ENCODE measurements at regions not wholly inside any gene's neighbourhood (a gene's known extent, or its start where the extent isn't known, plus 50 kb on each side); places are given as distances from the start of the nearest gene placed in this dataset.
"Not testable (repeated sequence)": the region's sequence is repeated elsewhere in the genome, so short reads cannot be mapped to it uniquely, and the experiment has no call there.

DNA sequence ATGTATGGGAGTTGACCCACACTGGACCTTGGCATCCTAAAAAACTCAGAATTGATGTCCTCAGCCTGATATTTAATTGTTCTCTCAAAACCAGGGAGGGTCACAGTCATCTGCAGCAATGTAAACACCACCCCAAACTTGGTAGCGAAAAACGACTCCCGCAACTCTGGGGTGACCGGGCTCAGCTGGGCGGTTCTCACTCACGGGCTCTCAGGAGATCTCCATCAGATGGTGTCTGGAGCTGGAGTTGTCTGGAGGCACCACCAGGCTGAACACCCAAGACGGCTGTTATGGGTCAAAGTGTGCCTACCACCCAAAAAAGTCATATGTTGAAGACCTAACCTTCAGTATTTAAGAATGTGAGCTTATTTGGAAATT is 50.9 kb upstream of the NXT1 start:
- Mint-ChIP-seq H3K27ac (no peak overlapping the region), H3K36me3 (no peaks in the 10 kb centered on the region), H3K27me3 (peaks cover 2% of the 10 kb centered on the region), H3K4me1 (no peaks in the 10 kb centered on the region), H3K4me3 (no peak overlapping the region), H3K9me3 (no peaks in the 10 kb centered on the region)
- ATAC-seq (ENCODE audit: low read depth) (no peak), DNase-seq (no peak)
- POLR2A ChIA-PET, result no interaction called here

DNA sequence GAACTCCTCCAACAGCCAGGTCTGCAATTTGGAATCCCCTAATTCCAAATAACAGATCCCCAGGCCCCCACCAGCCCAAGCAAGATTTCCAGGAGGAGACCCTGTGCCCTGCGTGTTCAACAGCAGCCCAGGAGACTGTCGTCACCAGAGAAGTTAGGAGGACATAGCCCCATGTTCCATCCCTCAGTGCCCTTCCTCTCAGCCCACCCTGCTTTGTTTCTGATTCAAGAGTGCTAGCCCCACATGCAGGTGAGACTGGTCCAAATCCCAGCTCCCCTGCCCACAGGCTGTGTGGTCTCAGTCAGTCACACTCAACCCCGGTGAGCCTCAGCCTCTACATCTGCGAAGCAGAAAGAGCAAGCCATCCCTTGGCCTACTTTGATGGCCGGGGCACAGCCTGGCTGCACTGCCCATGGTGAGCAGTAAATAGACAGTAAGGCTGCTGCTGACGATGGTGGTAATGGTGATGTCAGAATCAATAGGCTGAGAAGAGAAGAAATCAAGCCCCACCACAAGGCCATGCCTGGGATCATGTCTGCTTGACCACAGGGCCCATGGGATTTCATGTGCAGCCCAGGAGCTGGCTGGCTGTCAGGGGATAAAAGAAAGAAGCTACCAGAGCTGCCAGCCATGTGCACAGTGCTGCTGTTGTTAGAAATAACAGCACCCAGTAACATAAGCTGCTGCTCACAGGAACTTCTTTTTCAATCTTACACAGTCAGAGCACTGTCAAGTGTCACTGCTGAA is 51.5 kb upstream of the NXT1 start:
- Mint-ChIP-seq H3K27me3 (peaks cover 4% of the 10 kb centered on the region), H3K4me3 (no peak overlapping the region), H3K9me3 (no peaks in the 10 kb centered on the region), H3K27ac (no peak overlapping the region), H3K36me3 (no peaks in the 10 kb centered on the region), H3K4me1 (no peaks in the 10 kb centered on the region)
- no peak for ATAC-seq (ENCODE audit: low read depth)
- DNase-seq, result no peak
- POLR2A ChIA-PET, result no interaction called here

DNA sequence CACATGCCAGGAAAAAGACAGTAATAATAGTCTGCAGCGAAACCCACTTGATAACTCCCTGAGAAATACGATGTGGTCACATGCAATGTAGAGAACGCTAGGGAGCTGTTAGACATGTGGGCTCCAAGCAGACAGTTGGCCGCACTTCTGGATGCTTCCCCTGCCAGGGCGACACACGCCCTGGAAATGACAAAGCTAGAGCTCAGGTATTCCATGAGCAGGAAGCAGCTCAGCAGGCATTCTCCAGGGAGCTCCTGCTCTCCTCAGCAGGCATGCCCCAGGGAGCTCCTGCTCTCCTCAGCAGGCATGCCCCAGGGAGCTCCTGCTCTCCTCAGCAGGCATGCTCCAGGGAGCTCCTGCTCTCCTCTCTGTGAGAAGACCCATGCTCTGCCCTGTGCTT is 52.4 kb upstream of the NXT1 start:
- H3K4me3 Mint-ChIP-seq, result no peak overlapping the region
- H3K27me3 Mint-ChIP-seq, result peaks cover 2% of the 10 kb centered on the region
- H3K4me1 Mint-ChIP-seq, result no peaks in the 10 kb centered on the region
- no peak overlapping the region for H3K27ac Mint-ChIP-seq
- ATAC-seq (ENCODE audit: low read depth) (no peak), DNase-seq (no peak)
- POLR2A ChIA-PET, result no interaction called here
- no peaks in the 10 kb centered on the region for H3K9me3 Mint-ChIP-seq
- H3K36me3 Mint-ChIP-seq, result no peaks in the 10 kb centered on the region

DNA sequence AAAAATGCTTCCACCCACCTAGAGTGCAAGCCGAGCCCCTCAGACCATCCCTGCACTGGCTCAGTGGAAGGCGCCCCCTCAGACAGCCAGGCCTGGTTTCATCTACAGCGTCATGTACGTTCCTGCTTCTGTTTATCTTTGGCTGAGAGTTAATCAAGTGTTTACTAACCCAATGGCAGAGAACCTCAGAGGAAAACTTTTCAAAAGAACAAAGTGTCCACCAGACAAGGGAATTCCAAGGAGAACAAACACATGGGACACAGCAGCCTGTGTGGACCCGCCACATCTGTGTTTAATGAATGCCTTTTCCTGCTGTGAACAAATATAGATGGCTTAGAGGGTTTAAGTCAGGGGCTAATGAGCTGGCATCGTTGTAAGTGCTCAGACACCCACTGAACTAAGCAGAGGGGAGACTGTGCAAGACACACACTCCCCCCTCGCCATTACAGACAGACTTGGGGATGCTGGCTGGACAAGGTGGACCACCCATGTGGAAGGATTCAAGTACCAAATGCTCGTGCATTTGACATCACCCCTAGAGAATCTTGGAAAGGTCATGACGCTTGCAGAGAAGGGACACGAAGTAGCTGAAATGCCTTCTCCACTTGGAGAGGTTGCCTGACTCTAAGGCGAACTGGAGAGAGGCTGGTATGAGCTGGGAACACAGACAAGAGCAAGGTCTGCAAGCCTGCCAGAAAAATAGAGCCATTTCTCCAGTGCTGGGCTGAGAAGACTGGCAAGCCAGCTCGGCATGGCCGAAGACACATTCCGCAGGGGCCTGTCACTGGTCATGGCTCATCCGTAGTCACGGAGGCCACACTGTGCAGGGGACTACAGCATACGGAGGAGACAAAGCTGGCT is 53.5 kb upstream of the NXT1 start:
- no peak for DNase-seq
- POLR2A ChIA-PET, result no interaction called here
- Mint-ChIP-seq H3K4me3 (no peak overlapping the region), H3K9me3 (no peaks in the 10 kb centered on the region), H3K36me3 (no peaks in the 10 kb centered on the region), H3K27me3 (peaks cover 2% of the 10 kb centered on the region), H3K27ac (no peak overlapping the region), H3K4me1 (no peaks in the 10 kb centered on the region)
- no peak for ATAC-seq (ENCODE audit: low read depth)

DNA sequence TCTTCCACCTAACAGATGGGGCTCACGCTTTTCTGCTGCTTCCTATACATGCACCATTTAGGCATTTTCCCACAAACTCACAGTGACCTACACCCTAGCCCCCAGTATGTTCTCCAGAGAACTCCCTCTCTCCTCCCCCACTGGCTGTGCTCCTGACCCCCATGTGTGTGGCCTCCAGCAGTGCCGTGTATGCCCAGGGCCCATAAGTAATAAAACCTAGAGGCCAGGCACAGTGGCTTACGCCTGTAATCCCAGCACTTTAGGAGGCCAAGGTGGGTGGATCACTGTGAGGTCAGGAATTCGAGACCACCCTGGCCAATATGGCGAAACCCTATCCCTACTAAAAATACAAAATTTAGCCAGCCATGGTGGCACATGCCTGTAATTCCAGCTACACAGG is 54.7 kb upstream of the NXT1 start:
- H3K27ac Mint-ChIP-seq, result no peak overlapping the region
- peaks cover 2% of the 10 kb centered on the region for H3K27me3 Mint-ChIP-seq

DNA sequence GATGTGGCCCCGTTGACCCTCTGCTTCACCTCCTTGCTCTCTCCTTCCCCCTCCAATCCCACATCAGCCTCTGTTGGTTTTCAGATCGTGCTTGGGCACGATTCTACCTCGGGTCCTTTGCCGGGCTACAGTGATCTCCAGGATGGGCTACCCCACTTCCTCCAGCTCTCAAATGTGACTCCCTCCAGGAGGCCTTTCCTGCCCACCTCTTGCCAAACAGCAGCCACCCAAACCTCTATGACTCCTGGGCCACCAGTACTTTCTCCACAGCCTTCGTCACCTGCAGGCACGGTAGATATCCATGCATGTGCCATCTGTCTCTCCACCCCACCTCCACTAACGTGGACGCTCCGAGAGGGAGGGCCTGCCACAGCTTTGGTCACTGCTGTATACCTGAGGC is 55.9 kb upstream of the NXT1 start:
- Mint-ChIP-seq H3K36me3 (no peaks in the 10 kb centered on the region), H3K27me3 (peaks cover 2% of the 10 kb centered on the region), H3K9me3 (no peaks in the 10 kb centered on the region), H3K27ac (no peak overlapping the region), H3K4me3 (no peak overlapping the region), H3K4me1 (no peaks in the 10 kb centered on the region)
- DNase-seq (no peak), ATAC-seq (ENCODE audit: low read depth) (no peak)
- POLR2A ChIA-PET, result no interaction called here

More for the DNA sequence above, 54.7 kb upstream of the NXT1 start:
- POLR2A ChIA-PET, result no interaction called here
- H3K9me3 Mint-ChIP-seq, result no peaks in the 10 kb centered on the region
- ATAC-seq (ENCODE audit: low read depth), result no peak
- no peak for DNase-seq
- no peak overlapping the region for H3K4me3 Mint-ChIP-seq
- no peaks in the 10 kb centered on the region for H3K36me3 Mint-ChIP-seq
- H3K4me1 Mint-ChIP-seq, result no peaks in the 10 kb centered on the region

DNA sequence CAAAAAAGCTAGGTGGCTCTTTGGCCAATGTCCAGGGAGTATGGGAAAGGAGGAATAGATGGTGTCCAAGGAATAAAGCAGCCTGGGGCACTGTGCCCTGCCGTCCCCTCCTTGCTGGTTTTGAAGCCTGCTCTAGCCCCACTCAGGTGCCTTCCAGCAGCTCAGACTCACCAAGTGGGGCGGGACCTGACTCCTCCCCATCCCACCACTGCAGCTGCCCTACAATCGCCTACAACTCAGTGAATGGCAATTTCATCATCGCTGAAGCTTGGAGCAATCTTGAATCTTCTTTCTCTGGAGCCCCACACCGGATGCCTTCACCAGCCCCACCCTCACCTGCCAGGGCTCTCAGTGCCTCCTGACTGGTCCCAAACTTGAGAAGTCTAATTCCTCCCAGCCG is 56.4 kb upstream of the NXT1 start:
- H3K27ac Mint-ChIP-seq, result no peak overlapping the region
- H3K36me3 Mint-ChIP-seq, result no peaks in the 10 kb centered on the region
- DNase-seq (no peak), ATAC-seq (ENCODE audit: low read depth) (no peak)
- no peaks in the 10 kb centered on the region for H3K4me1 Mint-ChIP-seq
- no peaks in the 10 kb centered on the region for H3K9me3 Mint-ChIP-seq
- H3K27me3 Mint-ChIP-seq, result peaks cover 2% of the 10 kb centered on the region
- H3K4me3 Mint-ChIP-seq, result no peak overlapping the region
- POLR2A ChIA-PET, result no interaction called here

DNA sequence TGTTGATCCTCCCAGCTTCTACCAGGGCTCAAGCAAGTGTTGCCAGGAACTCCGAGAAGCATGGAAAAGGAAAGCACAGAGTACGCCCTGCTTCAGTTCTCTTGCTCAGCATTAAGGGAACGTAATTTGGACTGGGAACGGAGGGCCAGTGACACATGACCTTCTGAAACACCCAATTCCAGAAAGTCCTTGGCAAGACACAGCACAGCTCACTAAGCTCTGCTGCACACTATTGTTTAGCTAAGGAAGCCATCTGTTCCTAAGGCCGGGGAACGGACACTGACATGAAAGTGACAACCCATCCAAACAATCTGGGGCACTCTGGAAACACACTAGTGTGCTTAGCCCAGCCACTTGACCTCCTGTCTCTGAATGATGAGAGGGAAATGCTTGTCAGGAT is 56.9 kb upstream of the NXT1 start:
- H3K27me3 Mint-ChIP-seq, result peaks cover 2% of the 10 kb centered on the region
- DNase-seq (no peak), ATAC-seq (ENCODE audit: low read depth) (no peak)
- H3K9me3 Mint-ChIP-seq, result no peaks in the 10 kb centered on the region
- POLR2A ChIA-PET, result no interaction called here
- H3K27ac Mint-ChIP-seq, result no peak overlapping the region
- H3K36me3 Mint-ChIP-seq, result no peaks in the 10 kb centered on the region
- H3K4me3 Mint-ChIP-seq, result no peak overlapping the region
- no peaks in the 10 kb centered on the region for H3K4me1 Mint-ChIP-seq

DNA sequence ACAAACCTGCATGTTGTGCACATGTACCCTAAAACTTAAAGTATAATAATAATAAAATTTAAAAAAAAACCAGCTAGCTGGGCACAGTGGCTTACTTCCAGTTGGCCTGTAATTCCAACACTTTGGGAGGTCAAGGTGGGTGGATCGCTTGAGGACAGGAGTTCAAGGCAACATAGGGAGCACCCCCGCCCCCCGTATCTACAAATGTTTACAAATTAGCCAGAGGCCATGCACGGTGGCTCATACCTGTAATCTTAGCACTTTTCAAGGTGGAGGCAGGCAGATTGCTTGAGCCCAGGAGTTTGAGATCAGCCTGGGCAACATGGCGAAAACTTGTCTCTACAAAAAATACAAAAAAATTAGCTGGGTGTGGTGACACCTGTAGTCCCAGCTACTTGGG is 58.3 kb upstream of the NXT1 start:
- DNase-seq; H3K4me1 Mint-ChIP-seq; H3K27ac Mint-ChIP-seq; H3K4me3 Mint-ChIP-seq; H3K27me3 Mint-ChIP-seq; POLR2A ChIA-PET; H3K9me3 Mint-ChIP-seq; ATAC-seq (ENCODE audit: low read depth); H3K36me3 Mint-ChIP-seq: not testable (repeated sequence)

DNA sequence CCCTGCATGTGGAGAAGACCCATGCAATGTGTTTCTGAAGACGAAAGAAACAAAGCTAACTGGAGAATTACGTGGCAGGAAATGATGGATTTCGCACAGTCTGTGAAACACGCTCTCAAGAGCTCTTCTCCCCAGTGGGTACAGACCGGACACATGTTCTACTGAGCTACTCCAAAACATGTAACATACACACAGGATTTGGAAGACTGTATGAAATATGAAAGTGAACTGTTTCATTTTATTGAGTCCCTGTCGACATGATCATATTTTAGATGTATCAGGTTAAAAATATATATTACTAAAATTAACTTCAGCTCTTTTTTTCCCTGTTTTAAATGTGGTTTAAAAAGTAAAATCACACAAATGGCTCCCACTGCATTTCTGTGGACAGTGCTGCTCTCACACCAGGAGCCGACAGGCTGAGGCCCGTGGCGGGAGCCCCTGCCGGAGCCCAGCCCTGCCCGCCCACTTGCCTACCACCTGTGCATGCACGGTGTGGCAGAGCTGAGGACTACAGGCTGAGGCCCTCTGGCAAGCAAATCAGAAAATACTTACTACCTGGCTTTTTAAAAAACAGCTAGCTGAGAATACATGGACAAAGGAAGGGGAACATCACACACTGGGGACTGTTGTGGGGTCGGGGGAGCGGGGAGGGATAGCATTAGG is 58.9 kb upstream of the NXT1 start:
- H3K27me3 Mint-ChIP-seq, result peaks cover 2% of the 10 kb centered on the region
- ATAC-seq (ENCODE audit: low read depth) (no peak), DNase-seq (no peak)
- no peaks in the 10 kb centered on the region for H3K36me3 Mint-ChIP-seq
- H3K9me3 Mint-ChIP-seq, result no peaks in the 10 kb centered on the region
- no peak overlapping the region for H3K27ac Mint-ChIP-seq
- no peak overlapping the region for H3K4me3 Mint-ChIP-seq
- POLR2A ChIA-PET, result no interaction called here
- no peaks in the 10 kb centered on the region for H3K4me1 Mint-ChIP-seq

DNA sequence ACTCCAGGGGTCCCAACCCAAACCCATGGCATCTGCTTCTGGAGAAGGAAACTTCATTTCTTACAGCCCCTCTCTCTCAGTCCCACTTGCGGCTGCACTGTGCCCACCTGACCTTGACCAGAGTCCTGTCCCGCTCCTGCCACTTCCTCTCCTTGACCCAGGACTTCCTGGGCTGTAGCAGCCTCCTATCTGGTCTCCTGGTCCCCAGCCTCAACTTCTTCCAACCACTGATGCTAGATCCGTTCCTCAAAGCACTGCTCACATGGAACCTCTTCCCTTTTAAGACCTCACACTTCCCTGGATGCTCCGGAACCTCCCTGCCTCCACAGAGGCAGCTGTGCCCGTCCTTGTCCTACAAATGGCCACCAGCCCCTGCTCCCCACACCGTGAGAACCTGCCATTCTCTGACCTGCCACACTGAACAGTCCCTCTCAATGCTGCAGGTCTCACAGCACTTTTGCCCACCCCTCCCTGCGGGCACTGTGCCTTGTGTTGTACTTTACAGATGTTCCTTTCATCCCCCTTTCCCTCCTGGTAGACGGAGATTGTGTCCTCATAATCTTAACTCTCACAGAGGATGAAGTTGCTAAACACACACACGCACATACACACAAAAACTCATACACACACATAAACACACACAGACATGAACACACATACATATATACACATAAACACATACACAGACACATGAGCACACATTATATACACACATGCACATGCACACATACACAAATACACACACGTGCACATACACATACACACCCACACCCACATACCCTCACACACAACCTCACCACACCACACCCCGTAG is 59.6 kb upstream of the NXT1 start:
- no peak overlapping the region for H3K27ac Mint-ChIP-seq
- H3K9me3 Mint-ChIP-seq, result no peaks in the 10 kb centered on the region
- H3K4me3 Mint-ChIP-seq, result no peak overlapping the region
- no peak for DNase-seq
- no peaks in the 10 kb centered on the region for H3K4me1 Mint-ChIP-seq
- H3K27me3 Mint-ChIP-seq, result peaks cover 2% of the 10 kb centered on the region
- no peaks in the 10 kb centered on the region for H3K36me3 Mint-ChIP-seq
- POLR2A ChIA-PET, result no interaction called here
- no peak for ATAC-seq (ENCODE audit: low read depth)

DNA sequence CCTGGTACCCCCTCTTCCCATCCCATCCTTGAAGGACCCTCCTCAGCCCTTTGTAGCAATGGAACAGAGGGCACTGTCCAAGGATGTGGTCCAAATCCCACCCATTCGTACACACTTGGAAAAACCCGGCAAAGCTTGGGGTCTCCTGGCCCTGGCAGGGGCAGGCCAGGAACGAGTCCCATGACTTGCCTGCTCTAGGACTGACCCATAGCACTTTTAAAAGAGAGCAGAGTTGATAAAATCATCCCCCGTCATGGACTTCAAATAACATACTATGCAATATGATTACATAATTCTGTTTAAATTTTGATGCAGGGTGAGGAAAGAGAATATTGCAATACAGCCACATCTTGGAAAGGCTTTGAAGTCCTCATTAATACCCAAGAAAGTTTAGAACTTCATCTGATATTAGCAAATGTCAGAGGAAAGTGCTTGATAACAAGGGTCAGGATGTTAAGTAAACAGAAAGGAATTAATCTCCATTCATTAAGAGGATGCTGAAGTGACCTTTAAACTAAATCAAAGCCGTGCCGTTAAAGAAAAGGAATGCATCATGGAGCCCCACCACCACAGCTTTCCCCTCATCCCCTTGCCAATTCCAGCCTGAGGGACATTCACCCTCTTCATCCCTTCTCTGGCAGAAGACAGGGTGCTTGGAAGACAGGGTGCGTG is 60.7 kb upstream of the NXT1 start:
- POLR2A ChIA-PET, result no interaction called here
- no peak overlapping the region for H3K4me3 Mint-ChIP-seq
- H3K27me3 Mint-ChIP-seq, result peaks cover 2% of the 10 kb centered on the region
- no peaks in the 10 kb centered on the region for H3K36me3 Mint-ChIP-seq
- no peaks in the 10 kb centered on the region for H3K9me3 Mint-ChIP-seq
- no peak for DNase-seq
- no peak overlapping the region for H3K27ac Mint-ChIP-seq
- H3K4me1 Mint-ChIP-seq, result no peaks in the 10 kb centered on the region
- ATAC-seq (ENCODE audit: low read depth), result no peak

DNA sequence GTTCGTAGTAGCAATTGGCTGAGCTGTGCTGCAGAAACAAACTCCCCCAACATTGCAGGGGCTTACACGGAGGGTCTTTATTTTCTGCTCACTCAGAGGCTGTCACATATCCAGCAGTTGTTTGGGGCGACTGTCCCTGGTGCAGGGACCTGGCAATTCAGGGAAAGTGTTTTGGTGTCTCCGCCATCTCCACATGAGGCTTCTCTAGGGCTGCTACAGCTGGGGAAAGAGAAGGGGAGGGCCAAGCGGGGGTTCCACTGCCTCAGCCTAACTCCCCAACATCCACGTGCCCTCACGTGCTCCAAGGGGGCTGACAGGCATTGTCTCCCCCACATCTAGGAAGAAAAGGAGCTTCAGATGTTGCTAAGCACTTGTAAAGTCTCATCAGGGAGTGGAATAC is 61.3 kb upstream of the NXT1 start:
- POLR2A ChIA-PET, result no interaction called here
- Mint-ChIP-seq H3K27me3 (peaks cover 2% of the 10 kb centered on the region), H3K4me3 (no peak overlapping the region), H3K36me3 (no peaks in the 10 kb centered on the region), H3K4me1 (no peaks in the 10 kb centered on the region), H3K9me3 (no peaks in the 10 kb centered on the region), H3K27ac (no peak overlapping the region)
- DNase-seq, result no peak
- ATAC-seq (ENCODE audit: low read depth), result no peak
